ENCODE measurements at regions not wholly inside any gene's neighbourhood (a gene's known extent, or its start where the extent isn't known, plus 50 kb on each side); places are given as distances from the start of the nearest gene placed in this dataset.

DNA sequence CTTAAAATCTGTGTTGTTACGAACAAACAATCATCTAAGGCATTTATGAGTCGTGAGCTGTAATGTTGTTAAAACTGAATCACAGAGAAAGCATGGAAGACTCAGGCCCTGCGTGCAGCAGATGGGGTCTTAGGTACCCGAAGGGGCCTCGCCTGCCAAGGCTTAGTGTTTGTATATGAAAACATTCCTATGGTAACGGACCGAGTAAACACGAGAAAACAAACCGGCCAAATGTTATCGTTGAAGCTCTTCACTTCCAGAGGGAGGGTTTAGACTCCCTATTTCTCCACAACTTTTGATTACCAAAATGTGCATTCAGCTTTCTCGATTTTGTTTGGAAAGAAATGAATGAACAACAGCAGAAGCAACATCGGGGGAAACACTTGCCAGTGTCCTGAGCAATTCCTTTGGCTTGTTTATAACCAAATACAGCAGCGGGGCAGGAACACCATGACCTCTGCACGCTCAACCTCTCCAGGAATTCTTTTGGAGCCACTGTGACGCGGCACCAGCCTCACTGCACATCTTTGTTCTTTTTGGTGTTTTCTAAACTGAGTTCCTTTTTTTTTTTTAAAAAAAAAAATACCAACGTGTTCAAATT lies 121.6 kb upstream of the KLF6 start:
- TF ChIP-seq CTCF (IDR thresholded peaks at IDR 0.05): no peak
- no peak for TF ChIP-seq POLR2A (IDR thresholded peaks at IDR 0.05)
- no peak for TF ChIP-seq EP300 (IDR thresholded peaks at IDR 0.05)
- peak in 1 of 4 donors; percentile 9 for TF ChIP-seq POLR2AphosphoS5 (IDR thresholded peaks at IDR 0.05)

Data from sigmoid colon (tissue), 4 donors.